Ovary (tissue), 7 donors: ENCODE measurements at regions not wholly inside any gene's neighbourhood (a gene's known extent, or its start where the extent isn't known, plus 50 kb on each side); places are given as distances from the start of the nearest gene placed in this dataset.

Experiments
- DNase-seq, 5 donors: peaks; one replicate each; pipeline ENCODE4 v3.0.0-alpha.2; 2019 to 2020
- H3K27ac ChIP-seq, 2 donors: fragments of 200-600 bp; one replicate each; pipeline versions ENCODE4 v1.5.1 to v1.8.0; 2019 to 2022
- H3K27me3 ChIP-seq: fragments of 200-600 bp; one replicate; pipeline ENCODE4 v1.8.0; 2022
- H3K36me3 ChIP-seq: fragments of 200-600 bp; sonication (generic); one replicate; pipeline ENCODE4 v1.5.1; 2019
- H3K4me1 ChIP-seq: one replicate; pipeline ENCODE4 v1.8.1; 2013; ENCODE audit warnings: mild to moderate bottlenecking, moderate library complexity; ENCODE audit not compliant: insufficient read depth
- H3K4me3 ChIP-seq: fragments of 200-600 bp; sonication (generic); one replicate; pipeline ENCODE4 v1.5.1; 2017
- H3K9me3 ChIP-seq, 2 donors: fragments of 200-600 bp in 1 of 2; sonication (generic) in 1 of 2; one replicate each; pipeline versions ENCODE4 v1.5.1 to v1.8.1; 2013 to 2019; ENCODE audit warnings: mild to moderate bottlenecking in 1 of 2, moderate library complexity in 1 of 2
- CTCF ChIP-seq, 3 donors: fragments of 450-650 bp in 2 of 3; fragments of 200-600 bp in 1 of 3; IDR thresholded peaks; one replicate each; pipeline versions ENCODE4 v1.5.1 to v1.8.0; 2016 to 2022; ENCODE audit warnings: antibody characterized with exemption in 3 of 3, mild to moderate bottlenecking in 1 of 3
- EP300 ChIP-seq: sonication (generic); formaldehyde crosslinking; IDR thresholded peaks from one replicate; pipeline ENCODE4 v1.6.1; 2017; ENCODE audit warnings: antibody characterized with exemption
- POLR2A ChIP-seq: fragments of 450-650 bp; IDR thresholded peaks from one replicate; pipeline ENCODE4 v1.6.1; 2017; ENCODE audit warnings: antibody characterized with exemption, mild to moderate bottlenecking, moderate library complexity
- WGBS, 3 donors: extraction: QIAGEN DNeasy Blood & Tissue Kit in 1 of 3; methylation state at CpG; one replicate each; pipeline versions ENCODE4 v1.1.5 to v1.1.7; 2013 to 2017; 5-methylcytosine and 5-hydroxymethylcytosine counted together
- intact Hi-C, 4 donors: fragments of 100-400 bp; cut with DNase I; formaldehyde crosslinking; loops; one replicate each; pipeline versions ENCODE4 v1.11.0 to v1.15.1; 2022 to 2023
- donor health status: DM: no; HTN: no; CAD: no; lungs with moderate emphysema.
- donor health status: DM: no; HTN: no; CAD: no.
- donor health status: Bipolar disorder and iron deficiency.
- donor health status: DM: no; HTN: no; CAD: no.
- donor health status: DM: yes; HTN: yes; CAD: no.

- H3K4me1 ChIP-seq: no peaks in the 10 kb centered on the region
- intact Hi-C loops: no loop called here
- H3K9me3 ChIP-seq: no peaks in the 10 kb centered on the region
- TF ChIP-seq POLR2A (no peak), EP300 (no peak), CTCF (IDR thresholded peaks at IDR 0.05) (no peak)
- H3K4me3 ChIP-seq: no peak overlapping the region
- DNase-seq: no peak
- 93 to 96% (median 96%) methylated on average over 2 of the region's 2 CpGs for WGBS, 3 donors
- no peaks in the 10 kb centered on the region for H3K36me3 ChIP-seq
- no peak overlapping the region for H3K27ac ChIP-seq
- H3K27me3 ChIP-seq: no peaks in the 10 kb centered on the region
Observed at GRCh38 chr3:101096444-101096843, 103.2 kb upstream of the ABI3BP start.

DNA sequence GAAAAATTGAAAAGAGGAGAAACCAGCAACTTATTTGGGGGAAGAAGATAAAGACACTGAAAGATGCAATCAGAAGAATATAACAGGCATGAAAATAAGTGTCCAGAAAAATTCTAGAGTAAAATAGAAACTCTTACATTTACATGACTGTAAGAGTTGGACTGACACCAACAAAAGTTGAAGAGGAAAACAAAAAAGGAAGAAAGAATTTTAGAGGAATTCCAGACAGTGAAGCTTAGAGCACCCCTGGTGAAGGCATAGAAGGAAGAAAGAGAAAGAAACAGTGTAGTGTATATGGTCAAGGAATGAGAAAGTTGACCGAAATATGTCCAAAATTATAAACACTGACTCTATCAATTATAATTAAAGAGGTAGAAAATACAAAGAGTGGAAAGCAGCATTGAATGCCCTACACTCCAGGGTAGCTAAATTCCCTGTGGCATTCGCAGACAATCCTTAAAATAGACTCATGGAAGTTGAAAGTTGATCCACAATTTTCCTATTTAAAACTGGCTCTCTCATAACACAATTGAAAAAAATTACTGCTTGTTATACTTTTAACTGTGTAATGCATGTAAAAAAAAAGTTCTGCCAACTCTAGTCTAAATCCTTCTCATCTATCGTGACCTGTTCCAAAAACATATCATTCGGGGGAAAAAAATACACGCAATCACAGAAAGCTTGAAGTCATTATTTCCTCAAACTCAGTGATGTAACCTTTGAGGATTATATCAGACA, 102.6 kb upstream of the ABI3BP start:
- Histone ChIP-seq H3K27ac (no peak overlapping the region), H3K9me3 (no peaks in the 10 kb centered on the region), H3K4me1 (no peaks in the 10 kb centered on the region), H3K27me3 (no peaks in the 10 kb centered on the region), H3K4me3 (no peak overlapping the region), H3K36me3 (no peaks in the 10 kb centered on the region)
- no peak for TF ChIP-seq POLR2A
- TF ChIP-seq EP300: no peak
- TF ChIP-seq CTCF (IDR thresholded peaks at IDR 0.05): no peak
- WGBS, 3 donors: 71 to 78% (median 74%) methylated on average over 5 of the region's 5 CpGs
- intact Hi-C loops: no loop called here
- DNase-seq: no peak

DNA sequence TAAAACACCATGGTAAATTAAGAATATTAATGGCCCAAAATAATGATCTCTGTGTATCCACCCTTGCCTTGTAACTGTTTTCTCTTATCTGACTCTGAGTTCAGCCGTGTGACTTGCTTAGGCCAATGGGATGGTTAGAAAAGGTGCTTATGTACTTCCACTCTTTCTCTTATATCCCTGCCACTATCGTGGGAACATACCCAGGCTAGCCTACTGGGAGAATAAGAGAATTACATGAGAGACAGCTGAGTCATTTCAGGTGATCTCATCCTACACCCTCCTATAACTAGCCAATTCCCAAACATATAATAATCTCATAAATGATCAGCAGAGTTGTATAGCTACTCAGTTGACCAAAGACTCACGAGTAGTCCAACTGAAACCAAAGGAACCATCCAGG, 98.3 kb upstream of the ABI3BP start:
- intact Hi-C loops: no loop called here
- Histone ChIP-seq H3K27ac (no peak overlapping the region), H3K9me3 (no peaks in the 10 kb centered on the region), H3K4me1 (no peaks in the 10 kb centered on the region), H3K4me3 (no peak overlapping the region), H3K27me3 (no peaks in the 10 kb centered on the region), H3K36me3 (no peaks in the 10 kb centered on the region)
- TF ChIP-seq POLR2A (no peak), EP300 (no peak), CTCF (IDR thresholded peaks at IDR 0.05) (no peak)
- 93 to 95% (median 93%) methylated on average over 3 of the region's 3 CpGs for WGBS, 3 donors
- no peak for DNase-seq

- intact Hi-C loops: no loop called here
- no peaks in the 10 kb centered on the region for H3K4me1 ChIP-seq
- WGBS, 3 donors: 91 to 96% (median 93%) methylated on average over 1 of the region's 1 CpG
Observed at GRCh38 chr3:101085752-101086151, 92.5 kb upstream of the ABI3BP start.

More at GRCh38 chr3:101085752-101086151, 92.5 kb upstream of the ABI3BP start:
- H3K27me3 ChIP-seq: no peaks in the 10 kb centered on the region
- H3K9me3 ChIP-seq: no peaks in the 10 kb centered on the region
- H3K36me3 ChIP-seq: no peaks in the 10 kb centered on the region
- H3K27ac ChIP-seq: no peak overlapping the region
- no peak for DNase-seq
- H3K4me3 ChIP-seq: no peak overlapping the region
- no peak for TF ChIP-seq POLR2A
- no peak for TF ChIP-seq EP300
- TF ChIP-seq CTCF (IDR thresholded peaks at IDR 0.05): no peak
